Endothelial cell of umbilical vein (primary cell): ENCODE measurements at regions not wholly inside any gene's neighbourhood (a gene's known extent, or its start where the extent isn't known, plus 50 kb on each side); places are given as distances from the start of the nearest gene placed in this dataset.

ENCODE experiments used
- BruUV-seq: library from RNA; stranded (reverse); fragments of 400-500 nt; replicated peaks from 2 replicates; lab custom pipeline; 2021; lab: Mats Ljungman, UMichigan
- CTCF ChIA-PET: fragments of 300-600, 350-600 bp; sonication (Branson Sonifier 250); formaldehyde crosslinking; loops from one replicate; lab custom pipeline; 2021; ENCODE audit warnings: antibody characterized with exemption, inconsistent platforms; lab: Charles Lee
- POLR2A ChIA-PET: fragments of 300-600, 350-600 bp; sonication (Branson Sonifier 250); formaldehyde crosslinking; loops from one replicate; lab custom pipeline; 2021; ENCODE audit warnings: antibody characterized with exemption, inconsistent platforms; lab: Charles Lee
- DNase-seq: peaks from one replicate; pipeline ENCODE4 v3.0.0-alpha.2; 2011; ENCODE audit warnings: low read depth, low spot score
- FAIRE-seq: peaks from 2 replicates; lab custom pipeline; 2011; peaks lifted over from hg19 to GRCh38; lab: Jason Lieb, UNC
- H2AFZ ChIP-seq: 2 replicates; pipeline ENCODE4 v1.6.0; 2012; ENCODE audit warnings: low read depth, low read length, control low read depth, inconsistent platforms
- H3K27ac ChIP-seq: 2 replicates; pipeline ENCODE4 v1.5.1; 2011; ENCODE audit warnings: low read depth, mild to moderate bottlenecking, control low read depth, low read length, moderate library complexity; ENCODE audit not compliant: insufficient read depth
- H3K27me3 ChIP-seq, 2 experiments: 2 replicates each; pipeline versions ENCODE4 v1.6.0 to v1.6.1; 2011; ENCODE audit warnings: low read length in 2 of 2, mixed read lengths in 1 of 2; ENCODE audit not compliant: control insufficient read depth in 2 of 2, insufficient read depth in 2 of 2
- H3K36me3 ChIP-seq, 2 experiments: 2 replicates in 1 of 2; 3 replicates in 1 of 2; pipeline ENCODE4 v1.5.1; 2011; ENCODE audit warnings: low read length in 2 of 2, mild to moderate bottlenecking in 1 of 2, moderate library complexity in 1 of 2; ENCODE audit not compliant: control insufficient read depth in 2 of 2, insufficient read depth in 2 of 2; ENCODE audit errors: extremely low read depth in 1 of 2
- H3K4me1 ChIP-seq: 3 replicates; pipeline ENCODE4 v1.5.1; 2011; ENCODE audit warnings: mild to moderate bottlenecking, low read length; ENCODE audit not compliant: control insufficient read depth, insufficient read depth; ENCODE audit errors: extremely low read depth
- H3K4me2 ChIP-seq: 2 replicates; pipeline ENCODE4 v1.6.1; 2011; ENCODE audit warnings: low read length, control low read depth, mixed read lengths; ENCODE audit not compliant: insufficient read depth
- H3K4me3 ChIP-seq, 3 experiments: fragments of 200-600 bp in 1 of 3; sonication (generic), shearing (Covaris generic) in 1 of 3; replicated peaks in 1 of 3; 2 replicates each; pipeline ENCODE4 v1.5.1; 2011 to 2016; ENCODE audit warnings: control low read depth in 3 of 3, low read length in 3 of 3, mild to moderate bottlenecking in 2 of 3, inconsistent platforms in 1 of 3, low read depth in 1 of 3, moderate library complexity in 1 of 3; ENCODE audit not compliant: insufficient read depth in 1 of 3
- H3K79me2 ChIP-seq: 2 replicates; pipeline ENCODE4 v1.6.0; 2012; ENCODE audit warnings: low read length, inconsistent platforms; ENCODE audit not compliant: control insufficient read depth, insufficient read depth
- H3K9ac ChIP-seq: replicated peaks from 2 replicates; pipeline ENCODE3; 2011; ENCODE audit warnings: low read length, control low read depth; ENCODE audit not compliant: insufficient read depth; ENCODE audit errors: extremely low read depth
- H3K9me1 ChIP-seq: replicated peaks from 3 replicates; pipeline ENCODE4 v1.6.0; 2011; ENCODE audit warnings: mild to moderate bottlenecking, low read length; ENCODE audit not compliant: control insufficient read depth, insufficient read depth; ENCODE audit errors: extremely low read depth
- H3K9me3 ChIP-seq: replicated peaks from 2 replicates; pipeline ENCODE4 v1.5.1; 2012; ENCODE audit warnings: low read length, inconsistent platforms; ENCODE audit not compliant: control insufficient read depth, insufficient read depth
- H4K20me1 ChIP-seq: replicated peaks from 2 replicates; pipeline ENCODE3; 2011; ENCODE audit warnings: mild to moderate bottlenecking, low read length; ENCODE audit not compliant: control insufficient read depth, insufficient read depth; ENCODE audit errors: extremely low read depth
- CTCF ChIP-seq, 2 donors: IDR thresholded peaks; 1 replicate in 1 of 2; 2 replicates in 1 of 2; pipeline ENCODE4 v1.5.1; 2011; ENCODE audit warnings: low read length in 2 of 2, mild to moderate bottlenecking in 2 of 2, moderate library complexity in 2 of 2, control low read depth in 1 of 2, inconsistent platforms in 1 of 2, low read depth in 1 of 2; ENCODE audit not compliant: insufficient read depth in 1 of 2; ENCODE audit errors: extremely low read depth in 1 of 2
- EZH2 ChIP-seq: IDR thresholded peaks from 2 replicates; pipeline ENCODE4 v1.6.1; 2012; ENCODE audit warnings: borderline replicate concordance, low read depth, mild to moderate bottlenecking, moderate library complexity, low read length, inconsistent platforms; ENCODE audit not compliant: severe bottlenecking
- FOS ChIP-seq: IDR thresholded peaks from 2 replicates; pipeline ENCODE4 v1.6.1; 2011; ENCODE audit warnings: mild to moderate bottlenecking, low read length, moderate library complexity, borderline replicate concordance; ENCODE audit not compliant: insufficient read depth
- GATA2 ChIP-seq: IDR thresholded peaks from 2 replicates; pipeline ENCODE4 v1.7.0; 2011; ENCODE audit warnings: low read depth, mild to moderate bottlenecking, moderate library complexity, mixed read lengths, low read length; ENCODE audit not compliant: insufficient read length, insufficient read depth
- JUN ChIP-seq: IDR thresholded peaks from 2 replicates; pipeline ENCODE4 v1.6.1; 2011; ENCODE audit warnings: borderline replicate concordance, low read depth; ENCODE audit not compliant: insufficient read length, insufficient read depth
- MAX ChIP-seq: IDR thresholded peaks from 2 replicates; pipeline ENCODE4 v1.6.1; 2011; ENCODE audit not compliant: insufficient read depth, insufficient read length
- MYC ChIP-seq: IDR thresholded peaks from one replicate; pipeline ENCODE4 v1.6.1; 2011; ENCODE audit warnings: mild to moderate bottlenecking, low read depth, low read length
- POLR2A ChIP-seq: IDR thresholded peaks from 2 replicates; pipeline ENCODE4 v1.6.1; 2012; ENCODE audit warnings: low read depth, mild to moderate bottlenecking, control low read depth, low read length
- POLR2AphosphoS5 ChIP-seq: IDR thresholded peaks from 2 replicates; pipeline ENCODE4 v1.6.1; 2012; ENCODE audit warnings: low read depth, mild to moderate bottlenecking, control low read depth, low read length, moderate library complexity; ENCODE audit not compliant: insufficient read depth
- dilution Hi-C: fragments of 300-500 bp; cut with MboI; formaldehyde crosslinking; loops from one replicate; pipeline ENCODE4 v1.15.0; 2019; ENCODE audit warnings: low sequenced_read_pairs; ENCODE audit not compliant: extremely low pct_ligation_motif_present
- intact Hi-C: fragments of 100-400 bp; cut with micrococcal nuclease; formaldehyde crosslinking; loops from one replicate; pipeline ENCODE4 v1.10.0; 2022

GRCh38 chr13:89057862-89058261 lies 1386.7 kb downstream of the SLITRK5 start:
- H3K4me1 ChIP-seq, result no peaks in the 10 kb centered on the region
- no peaks in the 10 kb centered on the region for H3K9me1 ChIP-seq
- DNase-seq (no peak), FAIRE-seq (no peak)
- H3K9me3 ChIP-seq, result peaks cover 2% of the 10 kb centered on the region
- no peak overlapping the region for H3K4me3 ChIP-seq
- H3K79me2 ChIP-seq, result no peaks in the 10 kb centered on the region
- H2AFZ ChIP-seq, result no peak overlapping the region
- POLR2A ChIA-PET, result no interaction called here
- no peak overlapping the region for H3K27ac ChIP-seq
- H3K27me3 ChIP-seq, result no peaks in the 10 kb centered on the region
- H4K20me1 ChIP-seq, result no peaks in the 10 kb centered on the region
- H3K9ac ChIP-seq, result no peak overlapping the region
- no TSS peak for BruUV-seq
- no peak overlapping the region for H3K4me2 ChIP-seq
- dilution Hi-C loops, result no loop called here
- CTCF ChIA-PET, result no interaction called here
- intact Hi-C loops, result no loop called here
- H3K36me3 ChIP-seq, result no peaks in the 10 kb centered on the region
- TF ChIP-seq EZH2 (no peak), MYC (no peak), CTCF (IDR thresholded peaks at IDR 0.05; ENCODE audit: extremely low read depth in 1 of 2, insufficient read depth in 1 of 2, low read depth in 1 of 2, low read length in 2 of 2) (no peak), GATA2 (no peak), POLR2AphosphoS5 (no peak), MAX (no peak)

GRCh38 chr13:89061821-89062220 lies 1390.7 kb downstream of the SLITRK5 start:
- Histone ChIP-seq H3K4me2 (no peak overlapping the region), H3K9ac (no peak overlapping the region), H4K20me1 (no peaks in the 10 kb centered on the region), H3K27ac (no peak overlapping the region), H3K27me3 (no peaks in the 10 kb centered on the region), H3K9me1 (no peaks in the 10 kb centered on the region), H3K4me1 (no peaks in the 10 kb centered on the region), H3K79me2 (no peaks in the 10 kb centered on the region), H2AFZ (no peak overlapping the region), H3K36me3 (no peaks in the 10 kb centered on the region), H3K4me3 (no peak overlapping the region), H3K9me3 (peaks cover 2% of the 10 kb centered on the region)
- ChIA-PET CTCF (no interaction called here), POLR2A (no interaction called here)
- FAIRE-seq (no peak), DNase-seq (no peak)
- TF ChIP-seq GATA2 (no peak), FOS (no peak), POLR2AphosphoS5 (no peak), MYC (no peak), EZH2 (no peak), MAX (no peak), POLR2A (no peak), CTCF (IDR thresholded peaks at IDR 0.05; ENCODE audit: extremely low read depth in 1 of 2, insufficient read depth in 1 of 2, low read depth in 1 of 2, low read length in 2 of 2) (no peak), JUN (no peak)
- BruUV-seq, result no TSS peak
- intact Hi-C loops, result no loop called here
- dilution Hi-C loops, result no loop called here
